Vagina (tissue), 2 donors: ENCODE measurements at regions not wholly inside any gene's neighbourhood (a gene's known extent, or its start where the extent isn't known, plus 50 kb on each side); places are given as distances from the start of the nearest gene placed in this dataset.

Source experiments
- DNase-seq, 2 donors: peaks; one replicate each; pipeline ENCODE4 v3.0.0-alpha.2; 2017; ENCODE audit errors: extremely low spot score in 2 of 2
- H3K27ac ChIP-seq: fragments of 200-600 bp; sonication (generic); one replicate; pipeline ENCODE4 v1.5.1; 2019
- H3K27me3 ChIP-seq: fragments of 200-600 bp; sonication (generic); one replicate; pipeline ENCODE4 v1.5.1; 2019
- H3K36me3 ChIP-seq, 2 donors: fragments of 200-600 bp; sonication (generic); one replicate each; pipeline ENCODE4 v1.5.1; 2017 to 2019
- H3K4me1 ChIP-seq: fragments of 200-600 bp; sonication (generic); one replicate; pipeline ENCODE4 v1.5.1; 2019
- H3K4me3 ChIP-seq, 2 donors: fragments of 200-600 bp; sonication (generic); 1 replicate in 1 of 2; 2 replicates in 1 of 2; pipeline ENCODE4 v1.5.1; 2016 to 2019
- H3K9me3 ChIP-seq: fragments of 200-600 bp; sonication (generic); one replicate; pipeline ENCODE4 v1.5.1; 2019
- CTCF ChIP-seq, 3 experiments: fragments of 450-650 bp in 2 of 3; fragments of 200-600 bp in 1 of 3; sonication (generic) in 1 of 3; IDR thresholded peaks; one replicate each; pipeline ENCODE4 v1.5.1; 2017 to 2019; ENCODE audit warnings: antibody characterized with exemption in 3 of 3, mild to moderate bottlenecking in 2 of 3, moderate library complexity in 2 of 3
- POLR2A ChIP-seq, 2 donors: fragments of 450-650 bp; IDR thresholded peaks; one replicate each; pipeline ENCODE4 v1.6.1; 2017; ENCODE audit warnings: antibody characterized with exemption in 2 of 2, mild to moderate bottlenecking in 2 of 2, moderate library complexity in 2 of 2
- POLR2AphosphoS5 ChIP-seq, 2 donors: sonication (generic); formaldehyde crosslinking; IDR thresholded peaks; one replicate each; pipeline ENCODE4 v1.9.0; 2017; ENCODE audit warnings: antibody characterized with exemption in 2 of 2, mild to moderate bottlenecking in 2 of 2, low read depth in 1 of 2; ENCODE audit not compliant: insufficient read depth in 1 of 2
- intact Hi-C: fragments of 100-400 bp; cut with DNase I; formaldehyde crosslinking; loops from one replicate; pipeline ENCODE4 v1.15.1; 2023

GRCh38 chr9:3760031-3760430 lies 234.2 kb upstream of the RFX3 start:
- H3K27ac ChIP-seq, result no peak overlapping the region
- H3K4me3 ChIP-seq, result no peak overlapping the region
- no peak for DNase-seq
- H3K36me3 ChIP-seq, result no peaks in the 10 kb centered on the region
- H3K27me3 ChIP-seq, result no peaks in the 10 kb centered on the region
- intact Hi-C loops, result no loop called here
- no peak for TF ChIP-seq POLR2AphosphoS5 (IDR thresholded peaks at IDR 0.05; ENCODE audit: insufficient read depth in 1 of 2, low read depth in 1 of 2)
- TF ChIP-seq POLR2A (IDR thresholded peaks at IDR 0.05), result no peak
- no peak for TF ChIP-seq CTCF (IDR thresholded peaks at IDR 0.05)
- no peaks in the 10 kb centered on the region for H3K9me3 ChIP-seq
- H3K4me1 ChIP-seq, result peaks cover 15% of the 10 kb centered on the region

- no peak overlapping the region for H3K4me3 ChIP-seq
- H3K9me3 ChIP-seq, result no peaks in the 10 kb centered on the region
- peaks cover 15% of the 10 kb centered on the region for H3K4me1 ChIP-seq
- TF ChIP-seq POLR2AphosphoS5 (IDR thresholded peaks at IDR 0.05; ENCODE audit: insufficient read depth in 1 of 2, low read depth in 1 of 2) (no peak), CTCF (IDR thresholded peaks at IDR 0.05) (no peak), POLR2A (IDR thresholded peaks at IDR 0.05) (no peak)
- H3K27me3 ChIP-seq, result no peaks in the 10 kb centered on the region
- intact Hi-C loops, result no loop called here
- no peak for DNase-seq
- no peaks in the 10 kb centered on the region for H3K36me3 ChIP-seq
- no peak overlapping the region for H3K27ac ChIP-seq
Observed at GRCh38 chr9:3758816-3759576, 233.2 kb upstream of the RFX3 start.

- no peaks in the 10 kb centered on the region for H3K27me3 ChIP-seq
- TF ChIP-seq POLR2A (IDR thresholded peaks at IDR 0.05) (no peak), POLR2AphosphoS5 (IDR thresholded peaks at IDR 0.05; ENCODE audit: insufficient read depth in 1 of 2, low read depth in 1 of 2) (no peak), CTCF (IDR thresholded peaks at IDR 0.05) (no peak)
- intact Hi-C loops, result no loop called here
- H3K27ac ChIP-seq, result no peak overlapping the region
- no peak for DNase-seq
- H3K36me3 ChIP-seq, result no peaks in the 10 kb centered on the region
- H3K4me3 ChIP-seq, result no peak overlapping the region
- peaks cover 23% of the 10 kb centered on the region for H3K4me1 ChIP-seq
- no peaks in the 10 kb centered on the region for H3K9me3 ChIP-seq
Observed at GRCh38 chr9:3756071-3756470, 230.3 kb upstream of the RFX3 start.

- Histone ChIP-seq H3K36me3 (no peaks in the 10 kb centered on the region), H3K4me3 (no peak overlapping the region), H3K9me3 (no peaks in the 10 kb centered on the region), H3K4me1 (peaks cover 13% of the 10 kb centered on the region), H3K27me3 (no peaks in the 10 kb centered on the region), H3K27ac (no peak overlapping the region)
- no peak for DNase-seq
- intact Hi-C loops, result no loop called here
- no peak for TF ChIP-seq POLR2AphosphoS5 (IDR thresholded peaks at IDR 0.05; ENCODE audit: insufficient read depth in 1 of 2, low read depth in 1 of 2)
- no peak for TF ChIP-seq CTCF (IDR thresholded peaks at IDR 0.05)
- no peak for TF ChIP-seq POLR2A (IDR thresholded peaks at IDR 0.05)
Observed at GRCh38 chr9:3751125-3751758, 225.4 kb upstream of the RFX3 start.

GRCh38 chr9:3750321-3750720 lies 224.5 kb upstream of the RFX3 start:
- peaks cover 13% of the 10 kb centered on the region for H3K4me1 ChIP-seq
- peak in 1 of 2 donors; percentile 22 for DNase-seq
- H3K27me3 ChIP-seq, result no peaks in the 10 kb centered on the region
- H3K36me3 ChIP-seq, result no peaks in the 10 kb centered on the region
- H3K4me3 ChIP-seq, result no peak overlapping the region
- no peak for TF ChIP-seq POLR2AphosphoS5 (IDR thresholded peaks at IDR 0.05; ENCODE audit: insufficient read depth in 1 of 2, low read depth in 1 of 2)
- TF ChIP-seq CTCF (IDR thresholded peaks at IDR 0.05), result no peak
- no peak for TF ChIP-seq POLR2A (IDR thresholded peaks at IDR 0.05)
- H3K9me3 ChIP-seq, result no peaks in the 10 kb centered on the region
- intact Hi-C loops, result no loop called here
- no peak overlapping the region for H3K27ac ChIP-seq
